NCI-H1417 treated with DMSO at 0.1 percent for 48 hours (cell line): ENCODE measurements at regions not wholly inside any gene's neighbourhood (a gene's known extent, or its start where the extent isn't known, plus 50 kb on each side); places are given as distances from the start of the nearest gene placed in this dataset.

Experiments used
- DNase-seq: peaks from one replicate; lab custom pipeline; 2025; lab: John Stamatoyannopoulos, UW

DNA sequence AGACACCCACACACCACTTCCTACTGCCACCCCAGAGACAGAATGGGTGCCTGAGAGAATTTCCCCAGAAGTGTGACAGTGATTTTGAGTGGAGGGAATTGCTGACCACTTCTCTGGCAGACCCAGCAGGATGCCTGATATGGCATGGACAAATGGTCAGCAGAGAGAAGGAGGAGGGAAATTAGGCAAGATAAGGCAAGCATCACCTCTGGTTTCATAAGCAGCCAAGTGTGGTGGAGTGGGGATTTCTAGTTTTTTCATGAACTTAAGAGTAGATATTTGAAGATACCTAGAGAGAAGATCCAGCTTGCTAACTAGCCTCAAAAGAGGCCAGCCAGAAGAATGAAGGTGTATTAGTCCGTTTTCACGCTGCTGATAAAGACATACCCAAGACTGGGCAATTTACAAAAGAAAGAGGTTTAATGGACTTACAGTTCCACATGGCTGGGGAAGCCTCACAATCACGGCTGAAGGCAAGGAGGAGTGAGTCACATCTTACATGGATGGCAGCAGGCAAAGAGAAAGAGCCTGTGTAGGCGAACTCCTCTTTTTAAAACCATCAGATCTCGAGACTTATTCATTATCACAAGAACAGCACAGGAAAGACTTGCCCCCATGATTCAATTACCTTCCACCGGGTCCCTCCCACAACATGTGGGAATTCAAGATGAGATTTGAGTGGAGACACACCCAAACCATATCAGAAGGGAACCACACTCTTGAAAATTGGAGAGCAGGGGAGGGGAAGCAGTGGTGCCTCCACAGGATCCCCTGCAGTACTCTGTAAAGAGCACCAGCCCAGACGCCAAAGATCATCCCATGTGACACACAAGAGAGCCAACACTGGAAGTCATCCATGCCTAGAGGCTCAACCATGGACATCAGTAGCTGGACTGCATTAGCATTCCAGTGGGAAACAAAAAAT lies 64.2 kb downstream of the RBM43 start:
- DNase-seq = no peak

DNA sequence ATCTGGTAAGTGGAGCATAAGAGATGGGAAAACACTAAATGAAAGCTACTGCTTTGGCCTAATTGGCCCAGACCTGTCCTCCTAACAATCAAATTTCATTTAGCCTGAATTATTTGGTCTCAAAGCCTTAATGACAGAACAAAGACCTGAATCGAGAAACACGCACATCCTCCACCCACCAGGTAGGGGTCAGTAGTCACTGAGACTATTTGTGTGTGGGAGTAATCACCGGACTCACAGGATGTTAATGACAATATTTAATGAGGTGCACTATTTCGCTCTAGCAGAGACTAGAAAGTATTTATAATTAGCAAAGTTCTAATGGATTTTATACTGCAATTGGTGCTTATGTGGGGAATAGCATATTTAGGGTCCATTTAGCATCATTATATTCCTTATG lies 68.1 kb downstream of the RBM43 start:
- DNase-seq = no peak

DNA sequence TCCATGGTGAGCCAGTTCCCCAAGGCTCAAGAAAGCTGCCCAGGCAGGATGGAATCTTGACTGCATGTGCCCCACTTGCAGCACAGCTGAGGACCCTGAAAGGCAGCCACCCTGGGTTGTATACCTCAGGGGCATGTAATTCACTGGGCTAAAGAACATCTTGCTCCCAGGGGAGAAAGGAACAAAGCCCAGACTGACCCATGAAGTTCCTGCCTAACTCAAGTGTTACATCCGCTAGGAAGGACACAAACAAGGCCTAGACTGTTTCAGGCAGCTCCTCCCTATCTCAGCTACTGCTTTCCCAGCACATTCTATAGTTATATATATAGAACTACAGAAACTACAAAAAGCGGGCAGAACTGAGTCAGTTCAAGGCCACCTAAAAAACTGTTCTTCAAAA lies 69.0 kb downstream of the RBM43 start:
- DNase-seq = no peak

DNA sequence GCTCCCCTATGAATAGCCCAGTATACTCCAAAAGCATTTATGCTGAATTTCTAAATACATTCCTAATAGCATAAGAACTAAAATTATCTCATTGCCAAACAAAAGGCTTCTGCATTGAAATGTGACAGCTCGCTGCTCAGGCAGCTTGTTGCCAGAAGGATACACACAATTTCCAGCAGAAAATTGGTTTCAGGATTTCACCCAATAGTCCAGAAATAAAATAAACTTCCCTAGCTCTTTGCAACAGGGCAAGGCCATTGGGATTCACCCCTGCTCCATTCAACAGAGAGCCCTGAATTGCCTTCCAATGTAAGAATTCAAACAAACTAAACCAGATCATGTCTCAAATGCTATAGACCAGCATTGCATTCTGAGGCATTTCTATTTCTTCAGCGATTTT lies 70.7 kb downstream of the RBM43 start:
- DNase-seq = no peak

DNA sequence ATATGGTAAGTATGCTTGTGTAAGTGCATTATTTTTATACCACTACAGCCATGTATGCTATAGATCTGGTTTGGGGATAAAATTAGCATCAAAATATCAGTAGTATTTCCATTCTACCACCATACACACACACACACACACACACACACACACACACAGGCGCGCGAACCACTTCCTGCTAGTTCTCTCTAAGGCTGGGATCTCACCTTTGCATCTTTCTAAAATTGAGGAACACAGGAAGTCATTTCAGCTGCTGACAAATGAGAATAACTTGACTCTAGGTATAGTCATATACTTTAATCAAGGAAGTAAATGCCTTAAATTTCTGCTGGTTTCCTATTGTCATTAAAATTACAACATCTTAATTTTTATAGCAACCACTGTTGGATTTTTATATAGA lies 72.5 kb downstream of the RBM43 start:
- DNase-seq = no peak

DNA sequence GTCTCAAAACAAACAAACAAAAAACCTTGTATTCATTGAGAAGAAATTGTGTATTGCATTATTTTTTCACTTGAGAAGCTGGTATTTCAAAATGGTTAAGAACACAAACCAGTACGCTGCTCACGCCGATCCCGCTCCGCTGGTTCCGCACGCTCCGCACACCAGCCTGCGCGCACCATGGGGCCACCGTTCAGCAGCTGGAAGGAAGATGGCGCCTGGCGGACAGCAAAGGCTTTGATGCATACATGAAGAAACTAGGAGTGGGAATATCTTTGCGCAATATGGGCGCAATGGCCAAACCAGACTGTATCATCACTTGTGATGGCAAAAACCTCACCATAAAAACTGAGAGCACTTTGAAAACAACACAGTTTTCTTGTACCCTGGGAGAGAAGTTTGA lies 75.7 kb downstream of the RBM43 start:
- no peak for DNase-seq

DNA sequence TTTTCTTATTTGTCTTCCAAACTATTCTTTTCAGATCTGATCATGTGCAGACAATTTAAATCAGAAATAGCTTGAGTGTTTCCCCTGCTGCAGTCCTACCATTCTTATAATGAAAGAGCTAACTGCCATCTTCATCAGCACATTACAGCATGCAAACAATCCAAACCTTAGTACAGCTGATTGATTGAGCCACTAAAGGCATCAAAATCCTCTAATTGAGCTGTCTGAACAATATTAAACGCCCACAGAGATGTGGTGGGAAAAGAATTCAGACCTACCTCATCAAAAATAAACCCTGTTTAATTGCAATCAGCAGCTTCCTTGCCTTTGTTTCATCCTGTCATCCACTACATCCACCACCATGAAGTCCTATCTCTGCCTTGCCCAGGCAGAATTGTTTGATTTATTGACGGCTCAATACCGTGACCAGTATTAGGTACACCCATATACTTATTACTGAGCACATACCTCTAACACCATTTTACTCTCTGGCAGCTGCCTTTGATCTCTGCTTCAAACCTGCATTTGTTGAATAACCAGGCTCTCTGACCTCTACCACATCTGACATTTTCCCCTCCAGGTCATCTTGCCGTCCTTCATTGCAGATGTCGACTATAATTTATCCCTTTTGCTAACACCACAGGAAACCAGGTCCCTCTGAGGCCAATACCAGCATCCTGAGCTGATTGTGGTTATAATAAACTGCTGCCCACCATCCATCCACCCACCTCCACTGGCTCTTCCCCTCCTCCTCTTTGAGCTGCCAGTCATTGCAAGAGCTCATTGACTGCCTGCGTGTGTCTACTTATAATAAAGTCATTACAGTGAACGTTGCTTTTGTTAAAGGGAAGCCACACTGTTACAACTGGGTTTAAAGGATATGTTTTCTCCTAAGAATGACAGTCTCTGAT lies 78.5 kb downstream of the RBM43 start:
- no peak for DNase-seq

DNA sequence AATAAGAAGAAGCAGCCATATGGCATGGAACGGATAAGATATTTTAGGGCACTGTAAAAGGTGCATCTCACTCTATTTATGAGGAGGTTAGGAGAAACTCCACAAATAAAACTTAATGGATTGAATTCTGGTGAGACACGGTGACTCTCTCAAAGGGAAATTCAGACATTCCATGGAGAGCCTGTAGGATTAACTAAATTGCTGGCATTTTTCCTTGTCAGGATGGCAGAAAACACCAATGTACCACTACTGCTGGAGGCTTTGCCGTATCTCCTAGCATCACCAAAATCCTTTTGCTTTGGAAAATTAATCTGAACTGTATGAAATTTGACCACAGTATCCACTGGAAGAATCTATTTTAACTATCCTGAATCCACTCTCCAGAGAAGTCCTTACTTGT lies 79.3 kb downstream of the RBM43 start:
- no peak for DNase-seq

DNA sequence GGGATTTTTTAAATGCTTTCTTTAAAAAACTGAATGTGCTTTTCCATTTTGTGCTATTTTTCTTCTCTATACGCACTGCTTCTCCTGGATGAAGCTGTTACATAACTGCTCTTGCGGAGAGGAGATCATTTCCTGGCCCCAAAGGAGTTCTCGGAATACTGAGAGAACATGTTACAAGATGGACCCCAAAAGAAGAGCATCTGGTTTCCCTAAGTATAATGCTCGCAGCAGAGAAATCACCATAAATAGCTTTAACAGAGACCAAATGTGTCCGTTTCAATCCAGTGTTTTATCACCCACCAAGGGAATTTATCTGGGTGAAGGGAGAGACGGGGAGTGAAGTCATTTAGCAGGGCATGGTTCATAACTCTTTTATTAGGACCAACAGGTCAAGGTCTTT lies 80.1 kb downstream of the RBM43 start:
- DNase-seq = no peak

DNA sequence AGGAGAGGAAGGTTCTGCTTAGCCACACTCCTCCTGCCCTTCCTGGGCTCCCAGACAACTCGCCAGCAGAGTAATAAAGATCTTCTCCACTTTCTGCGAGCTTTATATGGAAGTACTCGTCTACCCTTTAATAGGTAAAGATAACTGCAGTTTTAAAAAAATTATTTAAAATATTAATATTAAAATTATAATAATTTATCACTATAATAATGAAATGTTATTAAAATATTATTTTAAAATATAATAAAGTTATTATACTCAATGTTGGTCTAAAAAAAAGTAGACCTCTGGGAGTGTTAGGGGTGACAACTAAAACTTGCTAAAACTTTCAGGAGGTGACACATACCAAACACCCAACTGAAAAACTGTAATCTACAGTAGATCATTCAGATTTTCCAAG lies 81.5 kb downstream of the RBM43 start:
- DNase-seq = no peak

DNA sequence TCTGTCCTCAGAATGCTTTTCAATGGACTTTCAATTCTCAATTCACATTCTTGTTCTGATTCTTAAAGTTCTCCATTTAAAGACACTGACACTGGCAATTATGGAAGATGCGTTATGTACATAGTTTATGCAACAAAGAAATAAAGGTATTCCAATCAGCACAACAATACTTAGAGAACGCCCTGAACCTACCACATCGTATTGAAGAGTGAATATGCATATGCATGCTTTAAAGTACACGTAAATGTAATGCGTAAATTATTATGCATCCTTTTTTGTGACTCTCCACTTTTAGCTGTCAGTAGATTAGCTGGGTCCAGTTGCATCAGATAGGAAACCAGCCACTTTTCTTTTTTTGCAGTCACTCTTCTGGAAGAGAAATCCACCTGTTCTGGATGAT lies 83.5 kb downstream of the RBM43 start:
- DNase-seq = no peak

DNA sequence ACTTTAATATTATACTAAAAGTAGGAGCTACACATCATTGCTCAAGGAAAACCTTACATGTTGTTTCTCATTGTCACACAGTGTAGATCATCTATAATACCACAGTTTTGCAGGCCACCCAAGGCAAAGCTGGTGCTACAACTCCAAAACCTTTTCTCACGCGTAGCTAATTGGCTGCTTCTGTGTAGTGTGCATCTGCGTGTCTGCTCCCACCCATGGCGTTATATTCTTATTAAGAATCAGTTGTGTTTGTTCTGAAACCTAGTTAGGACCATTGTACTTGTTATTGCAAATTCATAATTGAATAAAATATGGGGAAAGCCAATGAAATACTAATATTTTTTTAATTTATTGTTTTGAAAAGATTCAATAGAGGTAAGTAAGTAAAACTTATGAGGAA lies 83.9 kb downstream of the RBM43 start:
- DNase-seq = no peak

DNA sequence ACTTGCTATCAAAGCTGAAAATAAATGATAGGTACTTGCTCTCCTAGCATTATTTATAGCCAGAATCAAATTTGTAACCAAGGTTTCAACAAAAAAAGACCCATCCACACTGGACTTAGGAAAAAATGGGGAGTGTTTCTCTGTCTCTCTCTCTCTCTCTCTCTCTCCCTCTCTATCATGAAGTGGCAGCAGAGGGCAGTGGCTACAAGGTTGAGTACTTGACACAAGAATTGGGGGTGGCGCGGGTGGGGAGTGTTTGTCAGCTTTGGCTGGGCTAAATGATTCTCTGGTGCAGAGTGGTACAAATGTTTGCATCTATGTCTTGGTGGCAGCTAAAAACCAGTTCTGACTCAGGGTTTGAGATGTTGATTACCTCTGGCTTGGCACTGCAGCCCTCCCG lies 85.0 kb downstream of the RBM43 start:
- DNase-seq = no peak

DNA sequence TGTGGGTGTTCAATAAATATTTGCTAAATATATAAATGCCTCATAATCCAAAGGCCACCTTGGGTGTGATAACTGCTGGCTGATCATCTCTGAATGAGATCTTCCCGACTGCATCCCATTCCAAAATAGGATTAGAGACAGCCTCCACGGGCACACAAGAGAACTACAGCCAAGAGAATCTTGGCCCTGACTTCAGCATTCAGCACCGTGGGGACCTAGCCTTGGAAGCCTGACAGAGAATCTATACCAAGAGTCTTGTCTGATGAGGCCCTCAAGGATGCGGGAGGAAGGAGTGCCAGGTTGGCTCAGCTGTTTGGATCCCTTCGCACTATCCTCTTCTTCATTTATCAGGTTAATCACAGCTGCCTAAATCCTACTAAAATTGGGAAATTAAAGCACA lies 85.8 kb downstream of the RBM43 start:
- DNase-seq = no peak

DNA sequence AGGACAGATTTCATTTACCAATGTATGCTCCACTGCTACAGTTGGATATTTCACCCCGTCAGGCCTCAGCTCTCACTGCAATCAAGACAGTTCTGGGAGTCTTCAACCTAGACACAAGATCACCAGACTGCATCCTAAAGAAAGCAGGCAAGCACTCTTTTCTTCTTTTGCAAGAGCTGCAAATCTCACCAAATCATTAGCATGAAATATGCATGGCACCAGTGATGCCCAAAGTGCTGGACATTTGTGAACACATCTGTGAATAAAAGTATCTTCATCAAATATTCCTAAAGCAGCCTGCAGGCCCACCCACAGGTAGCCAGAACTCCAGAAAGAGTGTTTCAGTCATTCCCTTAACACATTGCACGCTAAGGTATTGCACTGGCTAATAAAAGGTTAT lies 87.5 kb downstream of the RBM43 start:
- DNase-seq = no peak

DNA sequence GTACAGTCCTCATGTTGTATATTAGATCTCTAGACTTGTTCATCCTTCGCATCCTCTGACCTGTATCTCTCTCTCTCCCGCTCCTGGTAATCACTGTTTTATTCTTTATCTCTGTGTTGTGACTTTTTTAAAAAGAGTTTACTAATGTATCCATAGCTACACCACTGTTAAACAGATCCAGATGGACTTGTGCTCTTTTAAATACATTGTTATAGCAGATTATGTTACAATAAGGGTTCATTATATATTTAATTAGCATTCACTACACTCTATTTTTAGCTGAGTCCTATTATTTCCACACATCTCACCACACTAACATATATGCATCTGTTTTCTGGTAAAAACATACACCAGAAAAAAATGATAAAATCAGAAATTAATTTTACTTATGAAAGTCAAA lies 90.5 kb downstream of the RBM43 start:
- no peak for DNase-seq

DNA sequence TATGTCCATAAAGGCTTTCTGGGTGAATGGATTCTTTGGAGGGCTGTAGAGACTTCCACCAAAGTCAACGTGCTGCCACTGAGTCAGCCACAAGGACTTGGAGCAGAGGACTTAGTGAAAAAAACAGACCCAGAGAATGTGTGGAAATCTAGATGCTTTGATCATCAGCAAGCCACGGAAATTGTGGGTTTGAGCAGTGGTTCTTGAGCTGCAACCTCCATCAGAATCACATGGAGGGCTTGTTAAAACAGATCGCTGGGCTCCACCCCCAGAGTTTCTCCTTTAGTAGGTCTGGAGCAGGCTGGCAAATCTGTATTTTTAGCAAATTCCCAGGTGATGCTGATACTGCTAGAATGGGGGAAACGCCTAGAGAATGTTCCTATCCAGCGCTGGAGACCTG lies 95.3 kb downstream of the RBM43 start:
- no peak for DNase-seq

DNA sequence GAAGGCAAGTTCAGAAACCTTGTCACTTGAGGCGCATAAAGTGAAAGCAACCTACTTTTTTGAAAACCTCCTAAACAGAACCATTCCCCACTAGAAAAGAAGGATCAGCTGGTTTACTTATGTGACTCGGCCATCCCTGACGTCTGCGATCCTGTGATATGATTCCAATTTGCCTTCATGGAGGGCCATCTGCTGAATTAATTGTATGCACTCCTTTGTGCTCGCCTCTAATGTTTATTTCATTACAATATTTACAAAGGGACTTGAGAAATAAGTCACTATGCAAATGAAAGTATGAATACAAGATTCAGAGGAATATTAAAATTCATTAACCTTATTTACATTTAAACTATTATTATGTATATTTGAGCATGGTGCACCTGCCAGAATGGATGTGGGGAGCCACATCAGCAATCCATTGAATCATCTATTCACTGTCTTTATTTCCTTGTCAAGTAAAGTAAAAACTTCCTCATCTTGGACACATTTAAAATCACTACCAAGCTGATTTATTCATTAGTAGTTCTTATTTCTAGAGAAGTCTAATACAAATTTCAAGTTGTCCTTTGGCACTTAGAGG lies 96.5 kb downstream of the RBM43 start:
- DNase-seq = no peak

DNA sequence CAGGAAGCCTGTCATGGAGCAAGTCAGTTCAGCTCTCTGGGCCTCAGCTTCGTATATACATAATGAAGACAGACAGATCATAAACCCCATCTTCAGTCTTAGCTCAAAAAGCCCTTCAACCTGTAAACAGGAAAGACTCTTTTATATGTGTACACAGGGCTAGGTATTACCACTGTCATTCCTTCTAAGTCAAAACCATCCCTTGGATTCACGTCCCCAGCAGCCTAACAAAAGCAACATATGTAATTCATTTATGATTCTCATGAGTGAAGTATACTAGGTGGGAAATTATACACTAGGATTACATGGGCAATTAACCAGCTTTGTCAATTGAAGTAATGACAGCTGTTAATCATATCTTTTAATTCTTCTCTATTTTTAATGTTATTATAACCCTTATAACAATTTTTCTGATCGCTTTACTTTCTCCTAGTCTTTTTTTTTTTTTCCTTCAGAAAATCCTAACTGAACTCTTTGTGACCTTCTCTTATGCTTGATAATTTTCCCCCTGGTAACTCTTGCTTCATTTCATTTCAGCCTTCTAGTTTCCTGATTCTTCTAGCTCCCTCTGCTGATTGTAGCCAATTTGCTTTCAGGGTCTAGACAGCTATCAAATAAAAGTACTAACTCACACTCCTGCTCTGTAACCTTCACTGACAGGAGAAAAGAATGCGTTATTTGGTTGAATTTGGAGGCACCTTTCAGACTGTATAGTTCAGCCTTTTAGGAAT lies 99.7 kb downstream of the RBM43 start:
- peak; percentile 62 for DNase-seq

DNA sequence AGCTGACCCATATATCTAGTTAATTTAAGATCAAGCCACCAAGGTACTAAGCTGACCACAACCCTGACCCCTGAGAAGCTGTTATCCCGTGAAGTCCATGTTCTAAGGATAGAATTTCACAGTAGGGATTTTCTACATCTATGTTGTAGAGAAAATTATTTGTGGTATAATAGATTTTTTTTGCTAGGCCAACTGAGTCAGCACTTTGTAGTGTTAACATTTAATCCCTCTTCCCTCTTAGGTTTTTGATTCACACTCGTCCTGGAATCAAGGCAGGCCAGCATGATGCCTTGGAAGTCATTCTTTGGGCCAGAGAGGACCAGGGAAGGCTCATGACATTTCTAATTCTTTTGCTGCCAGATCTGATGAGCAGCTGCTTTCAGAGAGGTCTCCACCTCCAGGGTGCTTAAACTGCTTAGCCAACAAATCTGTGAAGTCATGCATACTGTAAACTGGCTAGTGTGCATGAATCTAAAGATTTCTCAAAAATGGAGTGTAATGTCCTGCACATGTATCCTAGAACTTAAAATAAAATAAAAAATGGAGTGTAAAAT lies 102.5 kb downstream of the RBM43 start:
- no peak for DNase-seq

DNA sequence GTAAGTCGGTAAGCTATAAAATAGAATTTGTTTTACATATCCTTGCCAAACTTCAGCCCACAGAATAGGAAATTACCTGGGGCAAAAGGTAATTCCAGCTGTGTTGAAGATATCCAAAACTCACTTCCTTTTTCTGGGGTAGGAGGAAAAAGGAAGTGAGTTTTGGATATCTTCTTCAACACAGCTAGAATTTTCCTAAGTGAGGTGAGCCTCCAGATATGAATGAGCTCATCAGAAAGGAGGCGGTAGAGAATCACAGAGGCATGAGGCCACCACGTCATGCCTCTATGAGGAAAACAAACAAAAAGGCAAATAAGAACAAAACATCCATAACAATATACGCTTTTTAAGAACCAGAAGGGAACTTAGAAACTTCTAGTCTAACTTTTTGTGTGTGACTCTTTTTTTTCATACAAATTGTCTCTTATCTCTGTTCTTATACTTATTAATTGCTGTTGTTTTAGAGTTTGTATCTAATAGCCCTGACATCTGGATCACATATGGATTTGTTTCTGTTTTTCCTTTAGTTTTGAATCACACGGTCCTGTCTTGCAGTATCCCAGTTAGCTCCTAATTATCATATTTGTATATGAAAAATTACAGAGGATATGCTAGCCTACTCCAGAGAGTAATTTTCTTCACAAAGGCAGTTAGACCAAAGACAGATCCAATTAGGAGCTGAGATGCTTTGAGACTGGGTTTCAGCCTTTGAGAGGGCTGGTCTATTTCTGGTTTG lies 104.5 kb downstream of the RBM43 start:
- no peak for DNase-seq
